NK-92 (cell line): ENCODE measurements at regions not wholly inside any gene's neighbourhood (a gene's known extent, or its start where the extent isn't known, plus 50 kb on each side); places are given as distances from the start of the nearest gene placed in this dataset.
"Not testable (repeated sequence)": the region's sequence is repeated elsewhere in the genome, so short reads cannot be mapped to it uniquely, and the experiment has no call there.

Source experiments
- DNase-seq: peaks from one replicate; lab custom pipeline; 2025; ENCODE audit not compliant: unreplicated experiment; lab: John Stamatoyannopoulos, UW

- DNase-seq: no peak
These were observed 228.5 kb downstream of the ZIC5 start for GRCh38 chr13:99743094-99743493.

- DNase-seq: no peak
These were observed 229.6 kb downstream of the ZIC5 start for GRCh38 chr13:99741960-99742359.

- DNase-seq: no peak
These were observed 231.2 kb downstream of the ZIC5 start for GRCh38 chr13:99740251-99740979.

DNA sequence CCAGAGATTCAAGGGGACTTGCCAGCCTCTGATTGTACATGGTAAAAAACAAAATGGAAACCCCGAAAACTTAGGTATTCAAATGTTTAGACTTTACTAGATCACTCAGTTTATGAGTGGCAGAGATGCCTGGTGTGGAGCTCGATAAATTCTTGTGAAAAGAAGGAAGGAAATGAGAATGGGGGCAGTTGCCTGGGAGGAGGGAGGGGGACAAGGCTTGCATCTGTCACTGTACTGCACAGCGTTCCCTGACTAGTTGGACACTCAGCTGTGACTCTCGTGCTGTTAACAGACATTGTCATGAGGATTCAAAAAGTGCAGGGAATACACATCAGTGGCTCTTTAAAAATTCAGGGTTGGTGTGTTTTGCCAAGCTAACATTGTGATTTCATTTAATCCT, 232.9 kb downstream of the ZIC5 start:
- DNase-seq: no peak

DNA sequence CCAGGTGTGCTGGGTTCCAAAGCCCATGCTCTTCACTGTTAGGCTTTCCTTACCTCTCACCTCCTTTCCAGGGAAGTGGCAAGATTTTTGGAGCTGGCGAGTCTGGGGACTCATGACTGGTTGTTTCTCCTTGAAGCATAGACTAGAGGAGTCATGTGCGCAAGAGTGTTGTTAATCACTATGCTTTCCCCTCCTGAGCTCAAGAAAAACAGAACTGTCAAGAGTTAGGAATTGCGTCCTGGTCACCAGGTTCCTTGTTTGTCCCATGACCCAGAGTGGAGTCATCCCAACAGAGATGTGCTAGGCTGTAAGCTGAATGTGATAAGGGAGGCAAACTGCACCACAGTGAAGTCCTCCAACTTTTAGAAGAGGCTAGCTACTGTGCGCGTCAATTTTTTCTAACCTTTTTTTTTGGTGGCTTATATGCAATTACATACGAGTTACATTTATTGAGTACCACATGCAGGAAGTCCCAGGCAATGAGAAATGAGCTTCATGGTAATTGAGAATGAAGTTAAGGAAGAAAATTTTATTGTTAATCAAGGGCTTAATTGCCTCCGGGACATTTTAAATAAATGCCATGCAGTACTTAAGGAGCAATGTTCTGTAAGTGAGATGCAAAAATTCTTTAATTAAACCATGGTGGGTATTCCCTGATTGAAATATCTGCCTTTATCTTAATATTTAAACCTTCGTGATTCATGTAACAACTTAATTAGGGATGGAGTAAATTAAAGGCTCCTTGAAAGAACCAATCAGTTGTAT, 233.9 kb downstream of the ZIC5 start:
- DNase-seq: no peak

DNA sequence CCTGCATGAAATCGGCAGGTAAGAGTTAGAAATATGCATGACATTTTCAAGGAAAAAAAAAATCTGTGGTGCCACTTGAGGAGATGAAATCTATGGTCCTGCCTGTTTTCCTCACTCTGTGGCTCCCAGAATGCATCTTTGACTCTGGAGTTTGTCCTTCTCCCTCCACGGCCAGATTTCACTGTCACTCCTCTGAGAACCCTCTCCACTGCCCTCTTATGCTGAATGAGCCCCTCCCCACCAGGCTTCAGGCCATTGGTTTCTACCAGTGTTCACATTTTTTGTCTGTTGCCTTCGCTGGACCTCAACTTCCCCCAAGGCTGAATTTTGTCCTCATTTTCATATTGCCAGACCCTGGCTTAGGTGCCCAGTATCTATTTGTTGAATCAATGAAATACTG, 235.0 kb downstream of the ZIC5 start:
- no peak for DNase-seq

GRCh38 chr13:99734013-99734693, 232.9 kb downstream of the TM9SF2 start:
- no peak for DNase-seq

GRCh38 chr13:99733346-99733745, 232.1 kb downstream of the TM9SF2 start:
- DNase-seq: no peak

GRCh38 chr13:99731747-99732146, 230.5 kb downstream of the TM9SF2 start:
- DNase-seq: no peak

DNA sequence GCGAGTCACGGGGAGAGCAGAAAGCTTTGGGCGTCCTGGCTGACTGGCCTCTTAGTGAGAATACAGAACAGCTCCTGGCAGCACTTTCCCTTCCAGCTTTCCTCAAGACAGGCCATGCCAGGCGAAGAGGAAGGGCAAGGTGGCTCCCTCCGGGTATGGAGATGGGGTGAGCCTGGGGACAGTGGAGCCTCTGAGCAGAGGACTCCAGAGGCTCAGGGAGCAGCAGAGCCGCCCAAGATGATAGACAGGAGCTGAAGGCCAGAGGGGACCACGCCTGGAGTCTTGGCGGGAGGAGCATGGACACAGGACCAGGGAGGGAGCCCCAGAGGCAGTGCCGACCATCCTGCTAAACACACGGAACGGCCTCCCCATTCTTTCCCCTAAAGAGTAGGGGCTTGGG, 229.1 kb downstream of the TM9SF2 start:
- DNase-seq: no peak

GRCh38 chr13:99729745-99730144, 228.5 kb downstream of the TM9SF2 start:
- DNase-seq: no peak

- DNase-seq: not testable (repeated sequence)
These were observed 226.4 kb downstream of the TM9SF2 start for GRCh38 chr13:99727651-99728050.

GRCh38 chr13:99726282-99726894, 225.1 kb downstream of the TM9SF2 start:
- no peak for DNase-seq

- DNase-seq: no peak
These were observed 224.4 kb downstream of the TM9SF2 start for GRCh38 chr13:99725644-99726043.

DNA sequence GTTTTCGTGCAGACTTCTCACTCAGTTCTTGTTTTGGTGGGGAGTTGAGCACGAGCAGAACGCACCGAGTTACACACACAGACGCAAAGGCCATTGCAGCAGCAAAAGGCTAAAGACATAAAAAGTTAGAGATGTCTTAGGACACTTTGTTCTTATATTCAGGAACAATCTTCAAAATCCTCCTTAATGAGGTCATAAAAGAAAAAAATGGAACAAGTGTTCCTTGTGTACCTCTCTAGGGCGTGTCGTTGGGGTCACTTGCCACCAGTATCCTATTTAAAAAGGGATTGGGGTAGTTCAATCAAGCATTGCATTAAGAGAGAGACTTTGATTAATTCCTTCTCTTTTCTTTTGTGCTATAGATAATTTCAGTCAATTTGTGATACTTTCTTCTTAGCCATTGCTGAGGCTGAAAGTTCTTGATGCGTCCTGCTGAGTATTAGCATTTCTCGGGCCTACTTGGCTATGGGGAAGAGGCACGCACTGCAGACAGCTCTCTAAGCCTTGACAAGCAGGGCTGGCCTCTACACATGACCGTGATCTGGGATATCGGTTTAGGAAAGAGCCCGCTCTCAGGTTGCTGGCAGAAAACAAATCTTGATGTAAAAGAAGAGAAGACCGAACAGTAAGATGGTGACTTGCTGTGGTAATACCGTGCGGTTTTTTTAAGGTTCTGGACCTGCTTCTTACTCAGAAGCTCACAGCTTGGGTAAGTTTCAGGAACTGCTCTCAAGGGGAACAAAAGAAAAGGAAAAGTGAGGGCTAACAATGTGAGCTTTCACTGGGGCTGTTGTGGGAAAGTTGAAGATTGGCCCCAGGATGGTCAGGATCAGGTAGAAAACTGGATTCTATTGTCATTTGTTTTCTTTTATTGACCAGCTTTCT, 223.6 kb downstream of the TM9SF2 start:
- no peak for DNase-seq

- DNase-seq: no peak
These were observed 222.6 kb downstream of the TM9SF2 start for GRCh38 chr13:99723878-99724277.

DNA sequence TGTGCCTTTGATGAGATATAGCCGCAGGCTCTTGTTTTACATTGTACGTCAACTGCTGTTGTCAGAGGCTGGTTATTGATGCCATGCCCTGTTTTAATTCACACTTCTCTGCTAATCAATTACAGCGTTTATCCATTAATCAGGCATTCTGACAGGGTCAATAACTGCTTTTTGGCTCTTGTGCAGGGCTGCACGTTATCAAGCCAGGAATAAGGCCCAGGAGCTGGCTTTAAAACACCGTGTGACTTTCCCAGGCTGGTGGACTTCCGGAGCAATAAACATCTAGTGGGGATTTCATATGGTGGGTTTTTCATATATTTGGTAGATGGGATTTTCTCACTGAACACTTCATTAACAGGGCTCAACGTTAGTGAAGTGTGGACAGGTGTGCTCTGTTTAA, 221.7 kb downstream of the TM9SF2 start:
- no peak for DNase-seq

DNA sequence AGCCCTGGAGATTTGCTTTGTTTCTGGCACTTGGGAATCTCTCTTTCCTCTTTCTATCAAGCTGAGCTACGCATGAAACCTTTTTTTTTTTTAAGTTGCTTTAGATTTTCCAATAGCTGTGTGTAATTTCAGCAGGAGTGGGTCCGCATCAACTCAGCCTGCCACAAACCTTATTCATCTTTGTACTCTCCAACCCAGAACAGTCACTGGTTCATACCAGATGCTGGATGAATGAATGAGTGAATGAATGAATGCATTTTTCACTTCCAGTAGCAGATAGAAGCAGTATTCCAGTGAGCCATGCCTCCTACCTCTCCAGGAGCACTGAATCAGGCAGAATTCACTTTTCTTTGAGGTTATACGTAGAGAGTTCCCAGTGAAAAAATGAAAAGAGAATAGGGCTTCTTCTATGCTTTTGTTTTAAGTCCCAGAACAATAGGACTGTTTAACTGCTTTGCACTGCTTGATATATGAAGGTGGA, 221.1 kb downstream of the TM9SF2 start:
- DNase-seq: no peak

- no peak for DNase-seq
These were observed 220.5 kb downstream of the TM9SF2 start for GRCh38 chr13:99721606-99722337.
